SK-N-MC (cell line): ENCODE measurements at regions not wholly inside any gene's neighbourhood (a gene's known extent, or its start where the extent isn't known, plus 50 kb on each side); places are given as distances from the start of the nearest gene placed in this dataset.

Source experiments
- EZH2 ChIP-seq: fragments of 200-600 bp; sonication (generic); IDR thresholded peaks from one replicate; pipeline ENCODE4 v1.6.1; 2017; ENCODE audit warnings: antibody characterized with exemption
- FOXP2 ChIP-seq: optimal IDR thresholded peaks from 2 replicates; pipeline ENCODE3; 2011; ENCODE audit warnings: mild to moderate bottlenecking, moderate library complexity; ENCODE audit not compliant: insufficient read depth; ENCODE audit errors: extremely low read length, control extremely low read depth
- POLR2AphosphoS5 ChIP-seq: IDR thresholded peaks from 2 replicates; pipeline ENCODE4 v1.6.1; 2012; ENCODE audit warnings: mild to moderate bottlenecking, low read depth, low read length, borderline replicate concordance

DNA sequence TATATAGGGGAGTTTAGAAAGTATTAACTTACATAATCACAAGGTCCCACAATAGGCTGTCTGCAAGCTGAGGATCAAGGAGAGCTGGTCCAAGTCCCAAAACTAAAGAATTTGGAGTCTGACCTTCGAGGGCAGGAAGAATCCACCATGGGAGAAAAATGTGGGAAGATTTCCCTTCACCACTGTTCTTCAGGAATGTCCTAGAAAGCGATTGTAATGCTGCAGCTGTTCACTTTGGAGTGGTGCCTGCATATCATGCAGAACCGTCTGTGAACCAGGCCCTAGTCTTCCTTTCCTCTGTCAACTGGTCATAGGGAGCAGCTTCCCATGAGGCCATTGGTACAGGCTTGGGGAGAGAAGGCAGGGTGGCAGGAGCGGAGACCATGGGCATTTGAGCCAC lies 497.9 kb upstream of the ARPP21 start:
- TF ChIP-seq POLR2AphosphoS5 (no peak), EZH2 (no peak), FOXP2 (no peak)
